ENCODE measurements at regions not wholly inside any gene's neighbourhood (a gene's known extent, or its start where the extent isn't known, plus 50 kb on each side); places are given as distances from the start of the nearest gene placed in this dataset.

DNA sequence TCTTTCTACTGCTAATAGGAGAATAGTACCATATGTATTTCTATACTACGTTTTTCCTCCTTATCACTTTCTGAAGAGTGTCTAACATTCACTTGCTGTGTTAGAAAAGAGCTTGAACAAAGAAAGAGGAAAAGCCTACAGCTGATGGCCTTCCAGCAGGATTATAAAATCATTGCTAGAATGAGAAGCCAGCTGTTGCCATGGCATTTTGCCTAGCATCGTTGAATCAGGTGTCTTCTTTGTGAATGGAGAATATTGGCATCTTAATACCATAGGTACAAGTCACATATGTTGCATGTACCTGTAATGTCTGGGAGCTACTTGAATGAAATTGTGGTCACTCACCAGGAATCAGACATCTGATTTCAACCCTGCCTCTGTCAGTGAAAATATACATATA is 1174.9 kb downstream of the PCDH17 start:
- H2BK15ac ChIP-seq (ENCODE audit: low read depth, low read length) = no peak overlapping the region
- no peaks in the 10 kb centered on the region for H3K27me3 ChIP-seq (ENCODE audit: insufficient read depth, low read length)
- H4K5ac ChIP-seq (ENCODE audit: insufficient read length, low read depth, low read length) = no peak overlapping the region
- H4K20me1 ChIP-seq (ENCODE audit: control insufficient read depth, insufficient read depth, insufficient read length) = no peaks in the 10 kb centered on the region
- no peak overlapping the region for H2AFZ ChIP-seq (ENCODE audit: low read length)
- no peaks in the 10 kb centered on the region for H3K36me3 Mint-ChIP-seq (ENCODE audit: insufficient read depth in 1 of 3, low read depth in 3 of 3)
- H2BK120ac ChIP-seq (ENCODE audit: low read depth, low read length, poor library complexity, severe bottlenecking) = no peak overlapping the region
- no peak overlapping the region for H2BK5ac ChIP-seq (ENCODE audit: insufficient read length, low read length)
- H2BK12ac ChIP-seq (ENCODE audit: insufficient read length, low read depth, low read length) = no peak overlapping the region
- no peak overlapping the region for H3K4me3 Mint-ChIP-seq
- TF ChIP-seq, protein P1, sequence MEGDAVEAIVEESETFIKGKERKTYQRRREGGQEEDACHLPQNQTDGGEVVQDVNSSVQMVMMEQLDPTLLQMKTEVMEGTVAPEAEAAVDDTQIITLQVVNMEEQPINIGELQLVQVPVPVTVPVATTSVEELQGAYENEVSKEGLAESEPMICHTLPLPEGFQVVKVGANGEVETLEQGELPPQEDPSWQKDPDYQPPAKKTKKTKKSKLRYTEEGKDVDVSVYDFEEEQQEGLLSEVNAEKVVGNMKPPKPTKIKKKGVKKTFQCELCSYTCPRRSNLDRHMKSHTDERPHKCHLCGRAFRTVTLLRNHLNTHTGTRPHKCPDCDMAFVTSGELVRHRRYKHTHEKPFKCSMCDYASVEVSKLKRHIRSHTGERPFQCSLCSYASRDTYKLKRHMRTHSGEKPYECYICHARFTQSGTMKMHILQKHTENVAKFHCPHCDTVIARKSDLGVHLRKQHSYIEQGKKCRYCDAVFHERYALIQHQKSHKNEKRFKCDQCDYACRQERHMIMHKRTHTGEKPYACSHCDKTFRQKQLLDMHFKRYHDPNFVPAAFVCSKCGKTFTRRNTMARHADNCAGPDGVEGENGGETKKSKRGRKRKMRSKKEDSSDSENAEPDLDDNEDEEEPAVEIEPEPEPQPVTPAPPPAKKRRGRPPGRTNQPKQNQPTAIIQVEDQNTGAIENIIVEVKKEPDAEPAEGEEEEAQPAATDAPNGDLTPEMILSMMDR (conservative IDR thresholded peaks at IDR 0.05) = no peak
- H3K9me3 ChIP-seq (ENCODE audit: control insufficient read depth, low read depth, low read length) = no peaks in the 10 kb centered on the region
- no peak overlapping the region for H3K4ac ChIP-seq (ENCODE audit: low read depth, low read length)
- H3K4me2 ChIP-seq (ENCODE audit: insufficient read depth, insufficient read length, low read length) = no peak overlapping the region
- no peak overlapping the region for H3K27ac ChIP-seq (ENCODE audit: insufficient read length, low read depth, low read length)
- H2AK5ac ChIP-seq (ENCODE audit: insufficient read length, low read length) = no peak overlapping the region
- no peak overlapping the region for H3K9ac ChIP-seq (ENCODE audit: extremely low read depth, insufficient read length, low read length)
- H4K8ac ChIP-seq (replicated peaks; ENCODE audit: insufficient read length, low read depth, low read length) = no peak overlapping the region
- no peaks in the 10 kb centered on the region for H3K4me1 ChIP-seq (ENCODE audit: insufficient read depth, low read length)
- H3K23me2 ChIP-seq (ENCODE audit: insufficient read length, low read depth, low read length, poor library complexity, severe bottlenecking) = no peaks in the 10 kb centered on the region
- no peak for DNase-seq
- no peak overlapping the region for H3K23ac ChIP-seq (ENCODE audit: insufficient read length, low read depth, low read length)
- H4K91ac ChIP-seq (ENCODE audit: insufficient read length, low read depth, low read length) = no peak overlapping the region
- no peak overlapping the region for H3T11ph ChIP-seq (ENCODE audit: low read length)
- no peaks in the 10 kb centered on the region for H3K4me1 Mint-ChIP-seq
- no peaks in the 10 kb centered on the region for H3K9me3 Mint-ChIP-seq
- no peaks in the 10 kb centered on the region for H3K79me1 ChIP-seq (ENCODE audit: insufficient read depth, low read depth, low read length, poor library complexity, severe bottlenecking)
- no peak overlapping the region for H3K14ac ChIP-seq (ENCODE audit: insufficient read depth, low read length)
- H3K56ac ChIP-seq (ENCODE audit: insufficient read length, low read depth, low read length) = no peak overlapping the region
- H3K18ac ChIP-seq (ENCODE audit: insufficient read length, low read depth, low read length) = no peak overlapping the region
- H3K27ac Mint-ChIP-seq = no peak overlapping the region
- no peaks in the 10 kb centered on the region for H3K27me3 Mint-ChIP-seq (ENCODE audit: low read depth)
- no CpG with 5 or more reads among the region's 2 CpGs for WGBS (ENCODE audit: extremely low coverage, insufficient read length, low lambda C conversion rate)
- no peak overlapping the region for H2BK20ac ChIP-seq (ENCODE audit: low read depth, low read length, poor library complexity, severe bottlenecking)
- H3K79me2 ChIP-seq (ENCODE audit: insufficient read depth, low read length) = no peaks in the 10 kb centered on the region
